K562 (cell line): ENCODE measurements at regions not wholly inside any gene's neighbourhood (a gene's known extent, or its start where the extent isn't known, plus 50 kb on each side); places are given as distances from the start of the nearest gene placed in this dataset.

Experiments used
- ATAC-seq: fragments of 200-7000 bp; cut with Tn5 transposase; 3 replicates; pipeline ENCODE4 v1.9.1; 2020; ENCODE audit warnings: moderate library complexity
- BruUV-seq: library from RNA; stranded (reverse); fragments of 400-500 nt; replicated peaks from 2 replicates; lab custom pipeline; 2021; lab: Mats Ljungman, UMichigan
- CTCF ChIA-PET: fragments of 300-600 bp; formaldehyde crosslinking; extraction: SDS; loops from one replicate; lab custom pipeline; 2021; ENCODE audit warnings: low intra/inter-chr PET ratio; lab: Yijun Ruan, JAX
- POLR2A ChIA-PET: fragments of 300-600, 350-650 bp; sonication (Branson Sonifier 250); formaldehyde crosslinking; extraction: SDS; loops from one replicate; lab custom pipeline; 2021; ENCODE audit warnings: antibody characterized with exemption, inconsistent platforms; lab: Yijun Ruan, JAX
- DNase-seq, 4 experiments: peaks; one replicate each; pipeline versions ENCODE4 v3.0.0 to v3.0.0-alpha.2; 2011 to 2018; ENCODE audit warnings: low spot score in 3 of 4, mixed read lengths in 3 of 4; ENCODE audit errors: extremely low read depth in 1 of 4
- FAIRE-seq: peaks from 2 replicates; lab custom pipeline; 2011; peaks lifted over from hg19 to GRCh38; lab: Jason Lieb, UNC
- H2AFZ ChIP-seq: 2 replicates; pipeline ENCODE4 v1.6.0; 2011; ENCODE audit warnings: low read depth, low read length, control low read depth, inconsistent platforms
- H3K27ac ChIP-seq: fragments of 200-600 bp; 3 replicates; pipeline ENCODE4 v1.8.0; 2011; ENCODE audit warnings: low read depth, mild to moderate bottlenecking, control low read depth, inconsistent platforms, low read length, moderate library complexity, mixed read lengths; ENCODE audit errors: extremely low read depth
- H3K27me3 ChIP-seq, 2 experiments: fragments of 300-600 bp in 1 of 2; 2 replicates in 1 of 2; 3 replicates in 1 of 2; pipeline versions ENCODE4 v1.6.0 to v1.8.0; 2011; ENCODE audit warnings: inconsistent platforms in 2 of 2, low read length in 2 of 2, mild to moderate bottlenecking in 1 of 2, mixed read lengths in 1 of 2, moderate library complexity in 1 of 2; ENCODE audit not compliant: control insufficient read depth in 2 of 2, insufficient read depth in 2 of 2
- H3K36me3 ChIP-seq: fragments of 300-600 bp; 3 replicates; pipeline ENCODE4 v1.8.0; 2011; ENCODE audit warnings: mild to moderate bottlenecking, low read length, inconsistent platforms; ENCODE audit not compliant: control insufficient read depth, insufficient read depth
- H3K4me1 ChIP-seq, 2 experiments: fragments of 200-600 bp in 1 of 2; replicated peaks in 1 of 2; 2 replicates in 1 of 2; 3 replicates in 1 of 2; pipeline versions ENCODE4 v1.5.1 to v1.8.0; 2011; ENCODE audit warnings: inconsistent platforms in 2 of 2, low read length in 2 of 2, mild to moderate bottlenecking in 1 of 2, mixed read lengths in 1 of 2, moderate library complexity in 1 of 2; ENCODE audit not compliant: control insufficient read depth in 2 of 2, insufficient read depth in 2 of 2
- H3K4me2 ChIP-seq: 2 replicates; pipeline ENCODE4 v1.6.1; 2011; ENCODE audit warnings: low read length, control low read depth, inconsistent platforms, mixed read lengths; ENCODE audit not compliant: insufficient read depth
- H3K4me3 ChIP-seq: fragments of 200-600 bp; sonication (generic), shearing (Covaris generic); 2 replicates; pipeline ENCODE4 v1.5.1; 2016; ENCODE audit warnings: control low read depth, inconsistent platforms
- H3K79me2 ChIP-seq: fragments of 200-600 bp; 3 replicates; pipeline ENCODE4 v1.8.0; 2011; ENCODE audit warnings: low read length, inconsistent platforms; ENCODE audit not compliant: control insufficient read depth, insufficient read depth
- H3K9ac ChIP-seq, 2 experiments: 2 replicates each; pipeline versions ENCODE4 v1.6.0 to v1.6.1; 2011; ENCODE audit warnings: low read depth in 2 of 2, low read length in 2 of 2, control low read depth in 1 of 2, inconsistent platforms in 1 of 2, mild to moderate bottlenecking in 1 of 2, mixed read lengths in 1 of 2; ENCODE audit not compliant: insufficient read depth in 1 of 2
- H3K9me1 ChIP-seq: one replicate; pipeline ENCODE4 v1.6.0; 2011; ENCODE audit warnings: inconsistent platforms, mild to moderate bottlenecking, low read length, moderate library complexity; ENCODE audit not compliant: control insufficient read depth, insufficient read depth
- H3K9me3 ChIP-seq: replicated peaks from 2 replicates; pipeline ENCODE4 v1.5.1; 2011; ENCODE audit warnings: low read depth, low read length, inconsistent platforms; ENCODE audit not compliant: control insufficient read depth, insufficient read depth
- H4K20me1 ChIP-seq: replicated peaks from 2 replicates; pipeline ENCODE4 v1.6.1; 2011; ENCODE audit warnings: low read length, inconsistent platforms, mixed read lengths; ENCODE audit not compliant: control insufficient read depth, insufficient read depth
- ARID3A ChIP-seq: IDR thresholded peaks from 2 replicates; pipeline ENCODE4 v1.6.1; 2012; ENCODE audit warnings: low read depth, low read length, improper control_type of control experiment, borderline replicate concordance
- LARP7 ChIP-seq: fragments of 450-650 bp; IDR thresholded peaks from 2 replicates; pipeline ENCODE4 v1.6.1; 2016
- PYGO2 ChIP-seq: fragments of 450-650 bp; IDR thresholded peaks from 2 replicates; pipeline ENCODE4 v1.6.1; 2016; ENCODE audit warnings: mild to moderate bottlenecking, missing genetic modification characterization, moderate library complexity, missing compliant biosample characterization
- RCOR1 ChIP-seq, 2 experiments: IDR thresholded peaks; 2 replicates each; pipeline ENCODE4 v1.6.1; 2012; ENCODE audit warnings: low read depth in 2 of 2, low read length in 2 of 2, borderline replicate concordance in 1 of 2, improper control_type of control experiment in 1 of 2
- ZNF57 ChIP-seq: fragments of 450-650 bp; formaldehyde crosslinking; IDR thresholded peaks from 2 replicates; pipeline ENCODE4 v1.4.0; 2020; ENCODE audit warnings: mild to moderate bottlenecking, moderate library complexity
- WGBS: fragments of 100-300 bp; shearing (Covaris generic); methylation state at CpG from one replicate; pipeline ENCODE4 v1.1.6; 2016; ENCODE audit warnings: low coverage, mixed read lengths; ENCODE audit not compliant: insufficient coverage; ENCODE audit errors: missing lambda C conversion rate; 5-methylcytosine and 5-hydroxymethylcytosine counted together
- in situ Hi-C: fragments of 300-500 bp; cut with MboI; formaldehyde crosslinking; loops from 4 replicates; pipeline ENCODE4 v1.15.0; 2018; ENCODE audit warnings: inconsistent platforms, mixed read lengths
- intact Hi-C: fragments of 100-400 bp; cut with micrococcal nuclease; formaldehyde crosslinking; loops from 2 replicates; pipeline ENCODE4 v1.14.2; 2022
- TF ChIP-seq, protein P1 (sequence below), 2 experiments: IDR thresholded peaks in 1 of 2; conservative IDR thresholded peaks in 1 of 2; 2 replicates each; pipeline ENCODE4 v1.6.1; 2016; ENCODE audit warnings: low read depth in 2 of 2, mild to moderate bottlenecking in 1 of 2, missing compliant biosample characterization in 1 of 2, missing genetic modification characterization in 1 of 2, moderate library complexity in 1 of 2

GRCh38 chr9:87022178-87022577, 74.9 kb upstream of the GAS1 start:
- intact Hi-C loops = no loop called here
- H2AFZ ChIP-seq = no peak overlapping the region
- no peaks in the 10 kb centered on the region for H4K20me1 ChIP-seq
- POLR2A ChIA-PET = no interaction called here
- H3K9me1 ChIP-seq = no peaks in the 10 kb centered on the region
- H3K4me2 ChIP-seq = no peak overlapping the region
- no peak for FAIRE-seq
- 0% methylated on average over 1 of the region's 1 CpG for WGBS
- ATAC-seq = no peak
- CTCF ChIA-PET = no interaction called here
- H3K36me3 ChIP-seq = no peaks in the 10 kb centered on the region
- in situ Hi-C loops = no loop called here
- H3K79me2 ChIP-seq = no peaks in the 10 kb centered on the region
- no peak overlapping the region for H3K4me3 ChIP-seq
- no peak overlapping the region for H3K9ac ChIP-seq
- TF ChIP-seq RCOR1 (IDR thresholded peaks at IDR 0.05; ENCODE audit: borderline replicate concordance in 1 of 2, low read depth in 2 of 2, low read length in 2 of 2) (no peak), ARID3A (no peak), PYGO2 (tag) (no peak), LARP7 (no peak), ZNF57 (no peak)
- TF ChIP-seq, protein P1, sequence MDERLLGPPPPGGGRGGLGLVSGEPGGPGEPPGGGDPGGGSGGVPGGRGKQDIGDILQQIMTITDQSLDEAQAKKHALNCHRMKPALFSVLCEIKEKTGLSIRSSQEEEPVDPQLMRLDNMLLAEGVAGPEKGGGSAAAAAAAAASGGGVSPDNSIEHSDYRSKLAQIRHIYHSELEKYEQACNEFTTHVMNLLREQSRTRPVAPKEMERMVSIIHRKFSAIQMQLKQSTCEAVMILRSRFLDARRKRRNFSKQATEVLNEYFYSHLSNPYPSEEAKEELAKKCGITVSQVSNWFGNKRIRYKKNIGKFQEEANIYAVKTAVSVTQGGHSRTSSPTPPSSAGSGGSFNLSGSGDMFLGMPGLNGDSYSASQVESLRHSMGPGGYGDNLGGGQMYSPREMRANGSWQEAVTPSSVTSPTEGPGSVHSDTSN (CRISPR knock-in tag; IDR thresholded peaks at IDR 0.05; ENCODE audit: low read depth) = no peak
- TF ChIP-seq, protein P1 (tag; conservative IDR thresholded peaks at IDR 0.05; ENCODE audit: low read depth) = no peak
- no peak for DNase-seq
- H3K9me3 ChIP-seq = no peaks in the 10 kb centered on the region
- BruUV-seq = no TSS peak
- H3K4me1 ChIP-seq = no peaks in the 10 kb centered on the region
- no peaks in the 10 kb centered on the region for H3K27me3 ChIP-seq
- H3K27ac ChIP-seq = no peak overlapping the region
